Neutrophil (primary cell): ENCODE measurements at regions not wholly inside any gene's neighbourhood (a gene's known extent, or its start where the extent isn't known, plus 50 kb on each side); places are given as distances from the start of the nearest gene placed in this dataset.

Experiments used
- H3K27ac ChIP-seq: fragments of 200-600 bp; sonication (generic); 2 replicates; pipeline ENCODE4 v1.5.1; 2016; ENCODE audit warnings: mild to moderate bottlenecking, moderate library complexity
- H3K27me3 ChIP-seq: fragments of 200-600 bp; sonication (generic); 2 replicates; pipeline ENCODE4 v1.6.0; 2016; ENCODE audit warnings: mild to moderate bottlenecking
- H3K36me3 ChIP-seq: fragments of 200-600 bp; sonication (generic); 2 replicates; pipeline ENCODE4 v1.5.1; 2017
- H3K4me1 ChIP-seq, 2 experiments: fragments of 200-600 bp in 1 of 2; sonication (generic) in 1 of 2; 1 replicate in 1 of 2; 2 replicates in 1 of 2; pipeline versions ENCODE4 v1.5.1 to v1.6.1; 2013 to 2016; ENCODE audit warnings: low read depth in 1 of 2, low read length in 1 of 2, mild to moderate bottlenecking in 1 of 2, moderate library complexity in 1 of 2; ENCODE audit not compliant: control insufficient read depth in 1 of 2, insufficient read depth in 1 of 2
- H3K4me3 ChIP-seq, 2 experiments: fragments of 200-600 bp in 1 of 2; sonication (generic) in 1 of 2; 1 replicate in 1 of 2; 2 replicates in 1 of 2; pipeline ENCODE4 v1.5.1; 2013 to 2016; ENCODE audit warnings: low read depth in 1 of 2, low read length in 1 of 2, mild to moderate bottlenecking in 1 of 2, moderate library complexity in 1 of 2
- H3K9me3 ChIP-seq: fragments of 200-600 bp; sonication (generic); 2 replicates; pipeline ENCODE4 v1.5.1; 2016
- CTCF ChIP-seq: fragments of 200-600 bp; sonication (generic); IDR thresholded peaks from 2 replicates; pipeline ENCODE4 v1.5.1; 2016; ENCODE audit warnings: antibody characterized with exemption

GRCh38 chr12:124395284-124395752 is 100.4 kb downstream of the RFLNA start:
- no peaks in the 10 kb centered on the region for H3K27me3 ChIP-seq
- H3K4me1 ChIP-seq = peaks cover 27 to 31% of the 10 kb centered on the region in 2 experiments
- H3K4me3 ChIP-seq = no peak overlapping the region
- H3K27ac ChIP-seq = no peak overlapping the region
- H3K36me3 ChIP-seq = peaks cover 40% of the 10 kb centered on the region
- no peaks in the 10 kb centered on the region for H3K9me3 ChIP-seq
- TF ChIP-seq CTCF = no peak

GRCh38 chr12:124394462-124395128 is 99.7 kb downstream of the RFLNA start:
- Histone ChIP-seq H3K9me3 (no peaks in the 10 kb centered on the region), H3K4me3 (no peak overlapping the region), H3K27ac (no peak overlapping the region), H3K27me3 (no peaks in the 10 kb centered on the region), H3K4me1 (peaks cover 34 to 38% of the 10 kb centered on the region in 2 experiments), H3K36me3 (peaks cover 36% of the 10 kb centered on the region)
- TF ChIP-seq CTCF = no peak

GRCh38 chr12:124393831-124394230 is 98.9 kb downstream of the RFLNA start:
- H3K36me3 ChIP-seq = peaks cover 36% of the 10 kb centered on the region
- H3K27me3 ChIP-seq = no peaks in the 10 kb centered on the region
- peaks cover 40 to 46% of the 10 kb centered on the region in 2 experiments for H3K4me1 ChIP-seq
- H3K27ac ChIP-seq = no peak overlapping the region
- no peaks in the 10 kb centered on the region for H3K9me3 ChIP-seq
- H3K4me3 ChIP-seq = no peak overlapping the region
- TF ChIP-seq CTCF = no peak

GRCh38 chr12:124393414-124393790 is 98.5 kb downstream of the RFLNA start:
- peaks cover 33% of the 10 kb centered on the region for H3K36me3 ChIP-seq
- no peak overlapping the region for H3K4me3 ChIP-seq
- peaks cover 43 to 50% of the 10 kb centered on the region in 2 experiments for H3K4me1 ChIP-seq
- no peak for TF ChIP-seq CTCF
- H3K27ac ChIP-seq = no peak overlapping the region
- H3K9me3 ChIP-seq = no peaks in the 10 kb centered on the region
- no peaks in the 10 kb centered on the region for H3K27me3 ChIP-seq

- H3K9me3 ChIP-seq = no peaks in the 10 kb centered on the region
- peak overlapping the region; percentile 92 for H3K27ac ChIP-seq
- peaks cover 47 to 55% of the 10 kb centered on the region in 2 experiments for H3K4me1 ChIP-seq
- H3K27me3 ChIP-seq = no peaks in the 10 kb centered on the region
- peaks cover 28% of the 10 kb centered on the region for H3K36me3 ChIP-seq
- peak overlapping the region in 1 of 2 experiments; percentile 63 for H3K4me3 ChIP-seq
- no peak for TF ChIP-seq CTCF
Observed at GRCh38 chr12:124392667-124393413, 97.9 kb downstream of the RFLNA start.
